HG02610 (cell line): ENCODE measurements at regions not wholly inside any gene's neighbourhood (a gene's known extent, or its start where the extent isn't known, plus 50 kb on each side); places are given as distances from the start of the nearest gene placed in this dataset.

Source experiments
- ATAC-seq: cut with Tn5 transposase; IDR thresholded peaks from one replicate; pipeline ENCODE4 v1.9.1; 2021; ENCODE audit warnings: mild to moderate bottlenecking, moderate library complexity; ENCODE audit not compliant: unreplicated experiment

GRCh38 chr13:79681069-79681468 is 200.1 kb downstream of the NDFIP2 start:
- no peak for ATAC-seq

GRCh38 chr13:79680485-79680884 is 199.5 kb downstream of the NDFIP2 start:
- no peak for ATAC-seq

- peak; percentile 68 for ATAC-seq
Observed at GRCh38 chr13:79679334-79679733, 198.4 kb downstream of the NDFIP2 start.

- no peak for ATAC-seq
Observed at GRCh38 chr13:79678100-79678499, 197.1 kb downstream of the NDFIP2 start.

- ATAC-seq = no peak
Observed at GRCh38 chr13:79675931-79676660, 195.1 kb downstream of the NDFIP2 start.

GRCh38 chr13:79674765-79675515 is 194.0 kb downstream of the NDFIP2 start:
- no peak for ATAC-seq

GRCh38 chr13:79673993-79674377 is 193.0 kb downstream of the NDFIP2 start:
- ATAC-seq = no peak

GRCh38 chr13:79673310-79673992 is 192.5 kb downstream of the NDFIP2 start:
- ATAC-seq = no peak

GRCh38 chr13:79671420-79671819 is 190.5 kb downstream of the NDFIP2 start:
- no peak for ATAC-seq

GRCh38 chr13:79668201-79668752 is 187.3 kb downstream of the NDFIP2 start:
- no peak for ATAC-seq

- ATAC-seq = no peak
Observed at GRCh38 chr13:79667771-79668170, 186.8 kb downstream of the NDFIP2 start.

- ATAC-seq = no peak
Observed at GRCh38 chr13:79663977-79664636, 183.2 kb downstream of the NDFIP2 start.

- ATAC-seq = no peak
Observed at GRCh38 chr13:79663435-79663834, 182.5 kb downstream of the NDFIP2 start.

GRCh38 chr13:79662882-79663281 is 181.9 kb downstream of the NDFIP2 start:
- ATAC-seq = no peak

- peak; percentile 68 for ATAC-seq
Observed at GRCh38 chr13:79660361-79660760, 179.4 kb downstream of the NDFIP2 start.

GRCh38 chr13:79659121-79659521 is 178.2 kb downstream of the NDFIP2 start:
- ATAC-seq = no peak

GRCh38 chr13:79658333-79658975 is 177.5 kb downstream of the NDFIP2 start:
- no peak for ATAC-seq

GRCh38 chr13:79655509-79655908 is 174.6 kb downstream of the NDFIP2 start:
- no peak for ATAC-seq

- no peak for ATAC-seq
Observed at GRCh38 chr13:79654520-79654919, 173.6 kb downstream of the NDFIP2 start.

GRCh38 chr13:79650688-79651087 is 169.7 kb downstream of the NDFIP2 start:
- no peak for ATAC-seq
